GM18505 (cell line): ENCODE measurements at regions not wholly inside any gene's neighbourhood (a gene's known extent, or its start where the extent isn't known, plus 50 kb on each side); places are given as distances from the start of the nearest gene placed in this dataset.

Experiments
- ATAC-seq: cut with Tn5 transposase; IDR thresholded peaks from one replicate; pipeline ENCODE4 v1.9.1; 2021; ENCODE audit not compliant: unreplicated experiment
- POLR2A ChIP-seq: IDR thresholded peaks from 4 replicates; pipeline ENCODE4 v1.6.1; 2011; ENCODE audit warnings: borderline replicate concordance; ENCODE audit not compliant: insufficient read depth, insufficient read length; ENCODE audit errors: extremely low read depth

- TF ChIP-seq POLR2A: no peak
- ATAC-seq: no peak
These were observed 284.0 kb downstream of the ATP23 start for GRCh38 chr12:58225203-58225877.

GRCh38 chr12:58233886-58234285, 292.5 kb downstream of the ATP23 start:
- TF ChIP-seq POLR2A: no peak
- no peak for ATAC-seq

- no peak for ATAC-seq
- no peak for TF ChIP-seq POLR2A
These were observed 297.0 kb downstream of the ATP23 start for GRCh38 chr12:58238411-58238810.

- TF ChIP-seq POLR2A: no peak
- no peak for ATAC-seq
These were observed 299.7 kb downstream of the ATP23 start for GRCh38 chr12:58241099-58241498.

GRCh38 chr12:58242796-58243630, 301.6 kb downstream of the ATP23 start:
- ATAC-seq: no peak
- no peak for TF ChIP-seq POLR2A

GRCh38 chr12:58247633-58248032, 306.3 kb downstream of the ATP23 start:
- TF ChIP-seq POLR2A: no peak
- no peak for ATAC-seq

- TF ChIP-seq POLR2A: no peak
- ATAC-seq: no peak
These were observed 307.2 kb downstream of the ATP23 start for GRCh38 chr12:58248599-58248998.

GRCh38 chr12:58249610-58250009, 308.2 kb downstream of the ATP23 start:
- no peak for ATAC-seq
- no peak for TF ChIP-seq POLR2A

GRCh38 chr12:58250077-58250476, 308.7 kb downstream of the ATP23 start:
- no peak for TF ChIP-seq POLR2A
- ATAC-seq: no peak

GRCh38 chr12:58252914-58253313, 311.5 kb downstream of the ATP23 start:
- no peak for TF ChIP-seq POLR2A
- no peak for ATAC-seq

- ATAC-seq: no peak
- TF ChIP-seq POLR2A: no peak
These were observed 312.3 kb downstream of the ATP23 start for GRCh38 chr12:58253663-58254062.

- no peak for TF ChIP-seq POLR2A
- ATAC-seq: no peak
These were observed 313.2 kb downstream of the ATP23 start for GRCh38 chr12:58254463-58255100.

GRCh38 chr12:58262796-58263195, 321.4 kb downstream of the ATP23 start:
- no peak for TF ChIP-seq POLR2A
- ATAC-seq: no peak

- ATAC-seq: no peak
- TF ChIP-seq POLR2A: no peak
These were observed 322.4 kb downstream of the ATP23 start for GRCh38 chr12:58263816-58264215.
